Islet of Langerhans (tissue), 1 donor: ENCODE measurements at regions not wholly inside any gene's neighbourhood (a gene's known extent, or its start where the extent isn't known, plus 50 kb on each side); places are given as distances from the start of the nearest gene placed in this dataset.

Experiments
- FAIRE-seq: peaks from one replicate; lab custom pipeline; 2011; peaks lifted over from hg19 to GRCh38; lab: Jason Lieb, UNC

- FAIRE-seq = no peak
These were observed 137.6 kb downstream of the GOLIM4 start for GRCh38 chr3:167958141-167958540.

GRCh38 chr3:167952969-167953368 lies 142.8 kb downstream of the GOLIM4 start:
- no peak for FAIRE-seq

- FAIRE-seq = no peak
These were observed 145.5 kb downstream of the GOLIM4 start for GRCh38 chr3:167950212-167950611.

GRCh38 chr3:167941234-167941995 lies 154.3 kb downstream of the GOLIM4 start:
- no peak for FAIRE-seq

GRCh38 chr3:167940241-167940640 lies 155.5 kb downstream of the GOLIM4 start:
- no peak for FAIRE-seq

- FAIRE-seq = no peak
These were observed 157.2 kb downstream of the GOLIM4 start for GRCh38 chr3:167938516-167938915.

- no peak for FAIRE-seq
These were observed 159.7 kb downstream of the GOLIM4 start for GRCh38 chr3:167936019-167936418.

GRCh38 chr3:167930453-167930852 lies 165.3 kb downstream of the GOLIM4 start:
- no peak for FAIRE-seq

- FAIRE-seq = no peak
These were observed 165.8 kb downstream of the GOLIM4 start for GRCh38 chr3:167929968-167930367.

GRCh38 chr3:167928381-167928780 lies 167.3 kb downstream of the GOLIM4 start:
- FAIRE-seq = no peak

GRCh38 chr3:167920747-167921146 lies 175.0 kb downstream of the GOLIM4 start:
- no peak for FAIRE-seq

GRCh38 chr3:167919590-167919989 lies 176.1 kb downstream of the GOLIM4 start:
- no peak for FAIRE-seq

GRCh38 chr3:167918686-167919085 lies 177.0 kb downstream of the GOLIM4 start:
- FAIRE-seq = no peak

- no peak for FAIRE-seq
These were observed 177.6 kb downstream of the GOLIM4 start for GRCh38 chr3:167918008-167918596.

GRCh38 chr3:167913219-167913835 lies 177.8 kb downstream of the SERPINI1 start:
- no peak for FAIRE-seq

- no peak for FAIRE-seq
These were observed 174.4 kb downstream of the SERPINI1 start for GRCh38 chr3:167909952-167910351.

GRCh38 chr3:167909504-167909896 lies 174.0 kb downstream of the SERPINI1 start:
- FAIRE-seq = no peak

- FAIRE-seq = no peak
These were observed 173.4 kb downstream of the SERPINI1 start for GRCh38 chr3:167908746-167909503.

GRCh38 chr3:167908221-167908620 lies 172.7 kb downstream of the SERPINI1 start:
- no peak for FAIRE-seq

- FAIRE-seq = no peak
These were observed 165.6 kb downstream of the SERPINI1 start for GRCh38 chr3:167901138-167901537.

- FAIRE-seq = no peak
These were observed 163.6 kb downstream of the SERPINI1 start for GRCh38 chr3:167899093-167899492.

- no peak for FAIRE-seq
These were observed 162.6 kb downstream of the SERPINI1 start for GRCh38 chr3:167898091-167898490.

GRCh38 chr3:167895684-167896083 lies 160.2 kb downstream of the SERPINI1 start:
- FAIRE-seq = no peak
